Ishikawa (cell line): ENCODE measurements at regions not wholly inside any gene's neighbourhood (a gene's known extent, or its start where the extent isn't known, plus 50 kb on each side); places are given as distances from the start of the nearest gene placed in this dataset.

Source experiments
- CEBPB ChIP-seq: IDR thresholded peaks from 2 replicates; pipeline ENCODE4 v1.6.1; 2012
- CREB1 ChIP-seq: IDR thresholded peaks from 2 replicates; pipeline ENCODE4 v1.6.1; 2012; ENCODE audit warnings: low read depth
- FOXM1 ChIP-seq: IDR thresholded peaks from 2 replicates; pipeline ENCODE4 v1.6.1; 2012; ENCODE audit warnings: low read depth, borderline replicate concordance
- TAF1 ChIP-seq: IDR thresholded peaks from 2 replicates; pipeline ENCODE4 v1.6.1; 2012; ENCODE audit warnings: low read depth, mild to moderate bottlenecking
- TF ChIP-seq, protein P1 (sequence below): IDR thresholded peaks from 2 replicates; pipeline ENCODE4 v1.6.1; 2012
- TF ChIP-seq, protein P2 (sequence below): IDR thresholded peaks from 2 replicates; pipeline ENCODE4 v1.6.1; 2012

DNA sequence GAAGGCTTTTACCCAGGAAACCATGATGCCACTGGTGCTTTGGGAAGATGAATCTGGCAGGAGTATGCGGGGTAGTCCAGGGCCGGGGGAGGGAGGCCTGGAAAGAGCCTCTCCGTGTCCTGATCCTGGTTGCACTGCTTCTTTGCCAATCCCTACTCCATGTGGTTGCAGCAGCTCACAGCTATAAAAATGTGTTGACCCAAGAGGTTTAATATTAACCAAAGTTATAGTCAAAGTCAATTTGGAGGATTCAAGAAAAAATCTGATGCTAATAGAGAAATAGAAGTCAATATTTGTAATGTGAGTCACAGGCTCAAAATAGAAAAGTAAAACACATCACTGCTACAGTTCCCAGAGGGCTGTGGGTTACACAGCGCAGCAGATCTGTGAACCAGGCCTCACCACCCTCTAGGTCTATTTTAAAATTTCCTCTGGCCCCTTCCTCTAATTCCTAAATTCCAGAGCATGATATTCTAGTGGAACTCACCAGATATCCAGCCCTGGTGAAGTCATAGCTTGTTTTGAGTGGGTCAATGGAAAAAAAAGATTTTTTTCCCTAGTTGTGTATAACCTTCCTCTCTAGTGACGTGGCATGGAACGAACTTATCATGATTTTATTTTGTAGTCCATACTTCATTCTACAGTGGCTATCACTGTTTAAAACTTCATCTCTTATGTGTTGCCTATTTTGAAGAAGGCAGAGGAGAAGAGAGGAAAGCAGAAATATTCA is 63.2 kb upstream of the BMP2 start:
- no peak for TF ChIP-seq TAF1
- TF ChIP-seq CREB1 = no peak
- TF ChIP-seq CEBPB = no peak
- TF ChIP-seq, protein P1, sequence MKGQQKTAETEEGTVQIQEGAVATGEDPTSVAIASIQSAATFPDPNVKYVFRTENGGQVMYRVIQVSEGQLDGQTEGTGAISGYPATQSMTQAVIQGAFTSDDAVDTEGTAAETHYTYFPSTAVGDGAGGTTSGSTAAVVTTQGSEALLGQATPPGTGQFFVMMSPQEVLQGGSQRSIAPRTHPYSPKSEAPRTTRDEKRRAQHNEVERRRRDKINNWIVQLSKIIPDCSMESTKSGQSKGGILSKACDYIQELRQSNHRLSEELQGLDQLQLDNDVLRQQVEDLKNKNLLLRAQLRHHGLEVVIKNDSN = no peak
- TF ChIP-seq, protein P2, sequence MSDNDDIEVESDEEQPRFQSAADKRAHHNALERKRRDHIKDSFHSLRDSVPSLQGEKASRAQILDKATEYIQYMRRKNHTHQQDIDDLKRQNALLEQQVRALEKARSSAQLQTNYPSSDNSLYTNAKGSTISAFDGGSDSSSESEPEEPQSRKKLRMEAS = no peak
- TF ChIP-seq FOXM1 = no peak
